A549 (cell line): ENCODE measurements at regions not wholly inside any gene's neighbourhood (a gene's known extent, or its start where the extent isn't known, plus 50 kb on each side); places are given as distances from the start of the nearest gene placed in this dataset.

Experiments
- ATAC-seq, 2 experiments: fragments of 200-7000 bp in 1 of 2; fragments of >200 bp in 1 of 2; cut with Nextera tagmentation in 1 of 2; cut with Tn5 transposase in 1 of 2; 3 replicates each; pipeline versions ENCODE4 v1.8.0 to v1.9.1; 2018 to 2020; ENCODE audit warnings: mild to moderate bottlenecking in 1 of 2, moderate library complexity in 1 of 2
- CTCF ChIA-PET: fragments of 300-600 bp; sonication (Branson Sonifier 250); formaldehyde crosslinking; extraction: SDS; loops from one replicate; lab custom pipeline; 2021; ENCODE audit warnings: antibody characterized with exemption, inconsistent platforms; lab: Yijun Ruan, JAX
- POLR2A ChIA-PET: fragments of 350-600 bp; formaldehyde crosslinking; extraction: SDS; loops from one replicate; lab custom pipeline; 2021; ENCODE audit warnings: antibody characterized with exemption, inconsistent platforms; lab: Yijun Ruan, JAX
- DNase-seq, 2 experiments: peaks; one replicate each; pipeline versions ENCODE4 v3.0.0 to v3.0.0-alpha.2; 2011 to 2016; ENCODE audit warnings: low read depth in 1 of 2, low spot score in 1 of 2
- FAIRE-seq: peaks from 2 replicates; lab custom pipeline; 2011; peaks lifted over from hg19 to GRCh38; lab: Jason Lieb, UNC
- H3K27ac ChIP-seq, 2 experiments: fragments of >200 bp; sonication (Bioruptor Twin); formaldehyde crosslinking; 3 replicates each; pipeline ENCODE4 v1.5.1; 2016 to 2017
- H3K4me1 ChIP-seq: fragments of >200 bp; sonication (Bioruptor Twin); formaldehyde crosslinking; 3 replicates; pipeline ENCODE4 v1.6.1; 2016
- H3K4me2 ChIP-seq: fragments of >200 bp; sonication (Bioruptor Twin); formaldehyde crosslinking; 3 replicates; pipeline ENCODE4 v1.6.1; 2016
- H3K4me3 ChIP-seq: fragments of >200 bp; sonication (Bioruptor Twin); formaldehyde crosslinking; 3 replicates; pipeline ENCODE4 v1.5.1; 2016
- H3K9me3 ChIP-seq: fragments of >200 bp; sonication (Bioruptor Twin); formaldehyde crosslinking; 3 replicates; pipeline ENCODE4 v1.6.1; 2016
- CEBPB ChIP-seq, 2 experiments: fragments of >200 bp in 1 of 2; sonication (Bioruptor Twin) in 1 of 2; formaldehyde crosslinking in 1 of 2; IDR thresholded peaks; 2 replicates each; pipeline ENCODE4 v1.6.1; 2012 to 2016
- CTCF ChIP-seq: fragments of >200 bp; sonication (Bioruptor Twin); formaldehyde crosslinking; IDR thresholded peaks from 3 replicates; pipeline ENCODE4 v1.5.1; 2016
- EHF ChIP-seq: fragments of 250-450 bp; sonication (Bioruptor Pico); IDR thresholded peaks from 2 replicates; pipeline ENCODE4 v1.5.0; 2020; ENCODE audit warnings: mild to moderate bottlenecking
- FOSL2 ChIP-seq, 2 experiments: fragments of 450-650 bp in 1 of 2; fragments of >200 bp in 1 of 2; sonication (Bioruptor Twin) in 1 of 2; formaldehyde crosslinking; IDR thresholded peaks; 2 replicates each; pipeline versions ENCODE4 v1.5.0 to v1.6.1; 2016 to 2020; ENCODE audit warnings: mild to moderate bottlenecking in 1 of 2, moderate library complexity in 1 of 2
- FOXS1 ChIP-seq: fragments of 250-450 bp; sonication (Bioruptor Pico); IDR thresholded peaks from 2 replicates; pipeline ENCODE4 v1.5.0; 2020; ENCODE audit warnings: mild to moderate bottlenecking, moderate library complexity
- HDAC2 ChIP-seq: fragments of 200-600 bp; sonication (generic); IDR thresholded peaks from 2 replicates; pipeline ENCODE4 v1.6.1; 2016
- HEYL ChIP-seq: fragments of 250-450 bp; sonication (Bioruptor Pico); IDR thresholded peaks from 2 replicates; pipeline ENCODE4 v1.8.0; 2021; ENCODE audit warnings: mild to moderate bottlenecking, moderate library complexity
- HMGXB4 ChIP-seq: fragments of 250-450 bp; sonication (Bioruptor Pico); IDR thresholded peaks from 2 replicates; pipeline ENCODE4 v1.5.0; 2021; ENCODE audit warnings: mild to moderate bottlenecking, moderate library complexity, borderline replicate concordance
- HOXA7 ChIP-seq: fragments of 250-450 bp; sonication (Bioruptor Pico); IDR thresholded peaks from 2 replicates; pipeline ENCODE4 v1.5.0; 2020; ENCODE audit warnings: mild to moderate bottlenecking, moderate library complexity
- MYC ChIP-seq: IDR thresholded peaks from 2 replicates; pipeline ENCODE4 v1.6.1; 2012; ENCODE audit warnings: mild to moderate bottlenecking, inconsistent platforms, low read length, improper control_type of control experiment, borderline replicate concordance
- NPAS2 ChIP-seq: fragments of 250-450 bp; sonication (Bioruptor Pico); IDR thresholded peaks from 2 replicates; pipeline ENCODE4 v1.8.0; 2022; ENCODE audit warnings: mild to moderate bottlenecking, moderate library complexity, borderline replicate concordance
- NR3C1 ChIP-seq: fragments of >200 bp; sonication (Bioruptor Twin); formaldehyde crosslinking; IDR thresholded peaks from 3 replicates; pipeline ENCODE4 v1.6.1; 2017
- PHF8 ChIP-seq: fragments of 200-600 bp; sonication (generic); IDR thresholded peaks from 2 replicates; pipeline ENCODE4 v1.6.1; 2016; ENCODE audit warnings: low read depth, mild to moderate bottlenecking, antibody characterized with exemption, moderate library complexity, borderline replicate concordance
- POLR2A ChIP-seq: IDR thresholded peaks from 2 replicates; pipeline ENCODE4 v1.6.1; 2012; ENCODE audit warnings: mild to moderate bottlenecking, low read length
- RARB ChIP-seq: fragments of 250-450 bp; sonication (Bioruptor Pico); IDR thresholded peaks from 2 replicates; pipeline ENCODE4 v1.8.0; 2021; ENCODE audit warnings: mild to moderate bottlenecking, moderate library complexity
- SMC3 ChIP-seq: fragments of >200 bp; sonication (Bioruptor Twin); formaldehyde crosslinking; IDR thresholded peaks from 3 replicates; pipeline ENCODE4 v1.6.1; 2018; ENCODE audit warnings: inconsistent platforms
- ZFP36 ChIP-seq: fragments of 450-650 bp; IDR thresholded peaks from 2 replicates; pipeline ENCODE4 v1.6.1; 2014; ENCODE audit warnings: borderline replicate concordance; ENCODE audit not compliant: partially characterized antibody
- WGBS: methylation state at CpG from one replicate; pipeline ENCODE4 v1.1.6; 2017; ENCODE audit errors: missing lambda C conversion rate; 5-methylcytosine and 5-hydroxymethylcytosine counted together

DNA sequence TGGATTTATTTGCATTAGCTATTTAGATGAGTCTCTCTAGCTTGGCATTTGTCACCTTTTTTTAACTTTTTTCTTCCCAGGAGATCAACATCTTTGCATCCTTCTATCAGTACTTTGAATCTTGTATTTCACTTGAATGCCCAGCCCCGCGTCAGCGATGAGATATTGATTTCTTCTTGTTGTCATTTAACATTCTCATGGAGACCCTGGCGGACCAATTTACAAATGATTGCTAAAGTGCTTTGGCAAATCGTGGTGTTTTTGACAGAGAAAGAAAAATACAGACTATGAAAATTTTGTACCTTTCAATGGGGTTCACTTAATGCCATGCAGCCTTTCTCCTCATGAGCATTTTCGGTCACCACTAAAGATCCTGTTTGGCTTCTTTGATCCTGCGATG is 269.7 kb downstream of the ABCC12 start (continued):
- TF ChIP-seq HEYL: no peak
- TF ChIP-seq NR3C1: no peak
- TF ChIP-seq EHF: no peak
- TF ChIP-seq, all 56 proteins: peak for 0

- FAIRE-seq (no peak), ATAC-seq (no peak)
- no peaks in the 10 kb centered on the region for H3K9me3 ChIP-seq
- ChIA-PET POLR2A (no interaction called here), CTCF (interaction anchor here (2.5 kb wide), 1 partner anchor 11 kb away, joined by 7 read pairs; no protein-coding TSS in a partner anchor)
- WGBS: 73% methylated on average over 1 of the region's 1 CpG
- H3K4me1 ChIP-seq: peaks cover 18% of the 10 kb centered on the region
- H3K27ac ChIP-seq: no peak overlapping the region
- no peak overlapping the region for H3K4me3 ChIP-seq
- TF ChIP-seq SMC3 (no peak), ZFP36 (peak; percentile 31)
- TF ChIP-seq, all 56 proteins: peak for 1
- H3K4me2 ChIP-seq: no peak overlapping the region
- no peak for DNase-seq
Measured at GRCh38 chr16:47885489-47885888, 270.3 kb downstream of the ABCC12 start.

- FAIRE-seq (no peak), ATAC-seq (no peak), DNase-seq (no peak)
- TF ChIP-seq SMC3 (no peak), HDAC2 (no peak), FOXS1 (no peak), FOSL2 (IDR thresholded peaks at IDR 0.05) (no peak), FOSL2 (CRISPR knock-in tag; IDR thresholded peaks at IDR 0.05) (no peak), MYC (no peak), CEBPB (IDR thresholded peaks at IDR 0.05) (no peak), NPAS2 (CRISPR knock-in tag) (no peak), HOXA7 (CRISPR knock-in tag) (no peak), PHF8 (no peak), CTCF (no peak), POLR2A (no peak)
- WGBS: 36% methylated on average over 2 of the region's 2 CpGs
- ChIA-PET CTCF (interaction anchor here (0.8 to 2.5 kb wide), 2 partner anchors 9 to 13 kb away, joined by 3 to 7 read pairs; no protein-coding TSS in a partner anchor), POLR2A (no interaction called here)
- Histone ChIP-seq H3K27ac (no peak overlapping the region), H3K9me3 (no peaks in the 10 kb centered on the region), H3K4me1 (peaks cover 18% of the 10 kb centered on the region), H3K4me3 (no peak overlapping the region), H3K4me2 (no peak overlapping the region)
Measured at GRCh38 chr16:47884116-47884725, 271.6 kb downstream of the ABCC12 start.

DNA sequence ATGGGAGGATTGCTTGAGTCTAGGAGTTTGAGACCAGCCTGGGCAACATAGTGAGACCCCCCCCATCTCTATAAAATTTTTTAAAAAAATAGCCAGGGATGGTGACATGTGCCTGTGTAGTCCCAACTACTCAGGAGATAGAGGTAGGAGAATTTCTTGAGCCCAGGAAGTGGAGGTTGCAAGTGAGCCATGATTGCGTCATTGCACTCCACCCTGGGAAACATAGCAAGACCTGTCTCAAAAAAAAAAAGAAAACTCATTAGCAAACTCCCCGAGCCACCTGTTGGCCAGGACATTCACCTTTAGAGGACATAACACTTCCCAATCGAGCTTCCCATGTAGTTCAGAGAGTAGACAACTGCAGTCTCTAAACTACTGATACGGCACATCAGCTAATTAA is 274.2 kb downstream of the ABCC12 start:
- no peak for TF ChIP-seq RARB (CRISPR knock-in tag)
- peak; percentile 13 to 18; a peak in 1 of 4 replicates for TF ChIP-seq CEBPB (IDR thresholded peaks at IDR 0.05)
- no peak for TF ChIP-seq HMGXB4 (CRISPR knock-in tag)
- H3K9me3 ChIP-seq: no peaks in the 10 kb centered on the region
- POLR2A ChIA-PET: no interaction called here
- CTCF ChIA-PET: interaction anchor here (0.9 kb wide), 1 partner anchor 9 kb away, joined by 3 read pairs; no protein-coding TSS in a partner anchor
- 52% methylated on average over 4 of the region's 4 CpGs for WGBS
- H3K4me2 ChIP-seq: no peak overlapping the region
- ATAC-seq: no peak
- DNase-seq: no peak
- FAIRE-seq: no peak
- no peaks in the 10 kb centered on the region for H3K4me1 ChIP-seq
- no peak overlapping the region for H3K4me3 ChIP-seq
- H3K27ac ChIP-seq: no peak overlapping the region
